CD1c-positive myeloid dendritic cell (primary cell): ENCODE measurements at regions not wholly inside any gene's neighbourhood (a gene's known extent, or its start where the extent isn't known, plus 50 kb on each side); places are given as distances from the start of the nearest gene placed in this dataset.
"Not testable (repeated sequence)": the region's sequence is repeated elsewhere in the genome, so short reads cannot be mapped to it uniquely, and the experiment has no call there.

Experiments
- DNase-seq: peaks from one replicate; pipeline ENCODE4 v3.0.0-alpha.2; 2016; ENCODE audit errors: extremely low spot score

DNA sequence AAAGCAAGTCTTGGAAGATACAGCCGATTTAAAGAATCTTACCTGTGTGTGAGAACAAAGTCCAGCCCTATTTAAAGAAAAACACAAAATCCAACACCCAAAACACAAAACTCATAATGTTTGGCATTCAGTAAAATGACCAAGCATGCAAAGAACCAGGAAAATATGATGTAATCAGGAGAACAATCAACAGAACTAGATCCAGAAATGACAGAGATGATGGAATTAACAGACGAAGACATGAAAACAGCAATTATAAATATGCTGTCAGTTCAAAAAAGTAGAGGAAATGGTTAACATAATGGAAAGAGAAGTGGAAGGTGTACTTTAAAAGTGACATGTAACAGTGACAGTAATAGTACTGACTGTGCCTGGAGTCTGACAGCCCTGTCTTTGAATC, 56.1 kb upstream of the ERV3-1 start:
- DNase-seq = not testable (repeated sequence)

GRCh38 chr7:65059247-65059646, 52.8 kb upstream of the ERV3-1 start:
- not testable (repeated sequence) for DNase-seq
